Stimulated activated CD4-positive, alpha-beta T cell treated with anti-CD3 and anti-CD28 coated beads, Interleukin-1b, Interleukin-23, amount 100 ng/mL, for 24 hours (primary cell): ENCODE measurements at regions not wholly inside any gene's neighbourhood (a gene's known extent, or its start where the extent isn't known, plus 50 kb on each side); places are given as distances from the start of the nearest gene placed in this dataset.
"Not testable (repeated sequence)": the region's sequence is repeated elsewhere in the genome, so short reads cannot be mapped to it uniquely, and the experiment has no call there.

ENCODE experiments used
- DNase-seq, 4 experiments: peaks; one replicate each; pipeline ENCODE4 v3.0.0-alpha.2; 2020; ENCODE audit warnings: low read depth in 4 of 4, low spot score in 1 of 4

GRCh38 chr12:131287015-131287937 is 333.6 kb downstream of the ADGRD1 start:
- no peak for DNase-seq

- no peak for DNase-seq
Observed at GRCh38 chr12:131287938-131288764, 334.4 kb downstream of the ADGRD1 start.

GRCh38 chr12:131288765-131289695 is 335.3 kb downstream of the ADGRD1 start:
- not testable (repeated sequence) for DNase-seq

GRCh38 chr12:131289807-131290206 is 336.1 kb downstream of the ADGRD1 start:
- DNase-seq, result not testable (repeated sequence)

GRCh38 chr12:131290255-131290959 is 336.7 kb downstream of the ADGRD1 start:
- DNase-seq, result no peak

- DNase-seq, result not testable (repeated sequence)
Observed at GRCh38 chr12:131293071-131294015, 339.6 kb downstream of the ADGRD1 start.

- not testable (repeated sequence) for DNase-seq
Observed at GRCh38 chr12:131294716-131295115, 341.0 kb downstream of the ADGRD1 start.

GRCh38 chr12:131295117-131295516 is 341.4 kb downstream of the ADGRD1 start:
- DNase-seq, result not testable (repeated sequence)

GRCh38 chr12:131295559-131295958 is 341.9 kb downstream of the ADGRD1 start:
- DNase-seq, result not testable (repeated sequence)

- DNase-seq, result not testable (repeated sequence)
Observed at GRCh38 chr12:131296136-131296535, 342.4 kb downstream of the ADGRD1 start.

GRCh38 chr12:131296651-131297050 is 342.9 kb downstream of the ADGRD1 start:
- not testable (repeated sequence) for DNase-seq

- not testable (repeated sequence) for DNase-seq
Observed at GRCh38 chr12:131298526-131299369, 345.0 kb downstream of the ADGRD1 start.

GRCh38 chr12:131299370-131299701 is 345.6 kb downstream of the ADGRD1 start:
- DNase-seq, result not testable (repeated sequence)

GRCh38 chr12:131303576-131303975 is 349.9 kb downstream of the ADGRD1 start:
- DNase-seq, result not testable (repeated sequence)

GRCh38 chr12:131304642-131305041 is 350.9 kb downstream of the ADGRD1 start:
- DNase-seq, result not testable (repeated sequence)

- DNase-seq, result no peak
Observed at GRCh38 chr12:131309700-131310099, 356.0 kb downstream of the ADGRD1 start.

- not testable (repeated sequence) for DNase-seq
Observed at GRCh38 chr12:131310227-131310969, 356.7 kb downstream of the ADGRD1 start.
